Hypothalamus (tissue), 51 donors: ENCODE measurements at regions not wholly inside any gene's neighbourhood (a gene's known extent, or its start where the extent isn't known, plus 50 kb on each side); places are given as distances from the start of the nearest gene placed in this dataset.

Experiments used
- DNase-seq, 51 donors: peaks; one replicate each; lab custom pipeline; 2025; lab: John Stamatoyannopoulos, UW

DNA sequence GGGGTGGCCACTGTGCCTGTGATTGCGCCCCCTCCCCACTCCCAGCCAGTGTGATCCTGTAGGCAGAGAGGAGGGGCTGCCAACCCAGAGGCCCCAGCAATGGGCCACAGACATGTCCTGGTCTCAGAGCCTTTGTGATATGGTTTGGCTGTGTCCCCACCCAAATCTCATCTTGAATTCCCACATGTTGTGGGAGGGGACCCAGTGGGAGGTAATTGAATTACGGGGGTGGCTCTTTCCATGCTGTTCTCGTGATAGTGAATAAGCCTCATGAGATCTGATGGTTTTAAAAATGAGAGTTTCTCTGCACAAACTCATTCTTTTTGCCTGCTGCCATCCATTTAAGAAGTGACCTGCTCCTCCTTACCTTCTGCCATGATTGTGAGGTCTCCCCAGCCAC is 56.8 kb upstream of the ZNF469 start:
- no peak for DNase-seq

GRCh38 chr16:88326611-88327485 is 55.9 kb upstream of the ZNF469 start:
- no peak for DNase-seq

DNA sequence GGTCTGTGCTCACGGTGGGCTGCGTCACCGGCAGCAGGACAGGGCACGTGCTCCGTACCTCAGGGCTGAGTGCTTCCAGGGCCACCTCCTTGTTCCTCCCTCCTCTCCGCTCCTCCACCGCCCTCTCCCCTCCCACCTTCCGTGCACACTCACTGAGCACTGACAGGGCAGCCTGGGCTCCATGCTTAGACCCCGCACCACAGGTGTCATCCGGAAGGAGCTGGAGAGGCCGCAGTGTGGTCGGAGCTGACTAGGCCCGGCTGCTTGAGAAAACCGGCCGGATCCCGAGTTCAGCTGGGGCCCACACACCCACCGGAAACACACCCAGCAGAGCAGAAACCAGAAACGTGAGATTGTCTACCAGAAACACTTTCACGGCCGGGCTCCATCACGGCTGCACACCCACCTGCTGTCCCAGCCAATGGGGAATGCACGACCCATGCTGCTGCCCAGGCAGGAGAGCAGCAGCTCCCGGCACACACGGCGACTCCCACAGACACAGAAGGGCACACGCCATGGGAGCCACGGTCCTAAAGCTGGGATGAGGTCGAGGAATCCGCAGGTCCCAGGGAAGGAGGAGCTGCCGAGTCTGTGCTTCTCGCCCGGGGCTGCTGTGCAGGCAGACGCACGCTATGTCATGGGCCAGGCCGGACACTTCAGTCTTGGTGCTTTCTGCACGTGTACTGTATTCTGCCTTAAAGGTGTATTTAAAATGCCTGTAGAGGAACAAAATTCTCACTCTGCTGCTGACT is 55.0 kb upstream of the ZNF469 start:
- DNase-seq, result no peak

- no peak for DNase-seq
These were observed 54.3 kb upstream of the ZNF469 start for GRCh38 chr16:88328313-88328980.

- DNase-seq, result no peak
These were observed 52.7 kb upstream of the ZNF469 start for GRCh38 chr16:88329726-88330700.

GRCh38 chr16:88330971-88331890 is 51.5 kb upstream of the ZNF469 start:
- no peak for DNase-seq

DNA sequence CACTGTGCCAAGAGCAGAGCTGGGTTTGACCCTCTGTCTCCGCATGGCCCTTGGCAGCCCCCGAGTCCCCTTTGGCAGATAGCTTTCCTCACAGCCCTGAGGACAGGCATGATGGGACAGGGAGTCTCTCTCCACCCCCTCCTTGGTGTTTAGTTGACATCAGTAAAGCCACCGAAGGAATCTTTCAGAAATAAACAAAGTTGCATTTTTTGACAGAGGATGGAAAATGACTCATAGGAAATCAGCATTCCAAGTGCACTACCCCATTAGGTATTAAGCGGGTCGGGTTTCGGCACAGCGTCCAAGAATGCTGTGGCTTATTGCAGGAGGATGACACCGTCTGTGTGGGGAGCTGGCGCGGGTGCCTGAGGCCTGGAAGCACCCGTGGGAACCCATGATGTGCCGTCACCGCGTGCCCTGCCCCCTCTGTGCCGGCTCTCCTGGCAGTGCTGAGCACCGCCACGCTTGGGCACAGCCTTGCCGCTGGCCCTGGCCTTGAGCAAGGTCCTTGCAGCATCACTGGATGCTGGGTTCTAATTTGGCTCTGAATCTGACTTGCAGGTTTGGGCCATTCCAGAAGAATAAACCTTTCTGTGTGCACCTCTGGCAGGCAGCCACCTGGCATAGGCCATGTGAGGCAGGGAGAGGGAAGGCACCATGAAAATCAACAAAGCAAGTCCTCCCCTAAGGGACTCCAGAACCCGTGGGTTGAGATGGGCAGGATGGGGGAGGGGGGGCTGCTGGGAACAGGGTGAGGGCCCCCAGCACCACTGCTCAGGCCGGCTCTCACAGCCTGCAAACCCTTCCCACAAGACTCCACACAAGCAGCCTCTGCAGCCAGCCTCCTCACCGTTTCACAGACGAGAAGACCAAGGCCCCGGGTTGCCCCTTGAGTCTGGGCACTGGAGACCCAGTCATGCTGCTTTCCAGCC is 50.5 kb upstream of the ZNF469 start:
- DNase-seq, result peak in 11 of 51 donors; percentile 6 to 53 (median 21)

GRCh38 chr16:88332921-88333825 is 49.6 kb upstream of the ZNF469 start:
- peak in 1 of 51 donors; percentile 17 for DNase-seq
